KMS-11 (cell line): ENCODE measurements at regions not wholly inside any gene's neighbourhood (a gene's known extent, or its start where the extent isn't known, plus 50 kb on each side); places are given as distances from the start of the nearest gene placed in this dataset.

Experiments
- H2AFZ ChIP-seq: fragments of 200-600 bp; sonication (generic); 2 replicates; pipeline ENCODE4 v1.6.1; 2016; ENCODE audit warnings: antibody characterized with exemption, mixed run types, low read depth
- H3K27ac ChIP-seq: fragments of 200-600 bp; sonication (generic); 2 replicates; pipeline ENCODE4 v1.6.1; 2016; ENCODE audit warnings: mild to moderate bottlenecking, mixed run types
- H3K27me3 ChIP-seq: fragments of 200-600 bp; sonication (generic); 2 replicates; pipeline ENCODE4 v1.6.1; 2017; ENCODE audit warnings: mild to moderate bottlenecking, low read depth, mixed run types, moderate library complexity; ENCODE audit not compliant: insufficient read depth
- H3K36me3 ChIP-seq: fragments of 200-600 bp; sonication (generic); 2 replicates; pipeline ENCODE4 v1.6.1; 2017; ENCODE audit warnings: mild to moderate bottlenecking, mixed run types; ENCODE audit not compliant: insufficient read depth
- H3K4me1 ChIP-seq: fragments of 200-600 bp; sonication (generic); 2 replicates; pipeline ENCODE4 v1.6.1; 2016; ENCODE audit warnings: mild to moderate bottlenecking, low read depth, mixed run types; ENCODE audit not compliant: poor library complexity, severe bottlenecking
- H3K4me2 ChIP-seq: fragments of 200-600 bp; sonication (generic); 2 replicates; pipeline ENCODE4 v1.7.0; 2016; ENCODE audit warnings: mild to moderate bottlenecking, mixed run types
- H3K4me3 ChIP-seq: fragments of 200-600 bp; sonication (generic); IDR thresholded peaks from 2 replicates; pipeline ENCODE4 v1.6.1; 2017; ENCODE audit warnings: low read depth, low read length, mixed read lengths; ENCODE audit not compliant: insufficient read depth
- H3K79me2 ChIP-seq: fragments of 200-600 bp; sonication (generic); 2 replicates; pipeline ENCODE4 v1.6.1; 2016; ENCODE audit warnings: low read depth, mixed run types; ENCODE audit not compliant: insufficient read depth
- H3K9ac ChIP-seq: fragments of 200-600 bp; sonication (generic); 2 replicates; pipeline ENCODE4 v1.6.1; 2016; ENCODE audit warnings: mild to moderate bottlenecking, mixed run types
- H4K20me1 ChIP-seq: fragments of 200-600 bp; sonication (generic); 2 replicates; pipeline ENCODE4 v1.6.1; 2016; ENCODE audit warnings: mild to moderate bottlenecking, mixed run types; ENCODE audit not compliant: insufficient read depth
- CTCF ChIP-seq: fragments of 200-600 bp; sonication (generic); conservative IDR thresholded peaks from 2 replicates; pipeline ENCODE4 v1.6.1; 2017; ENCODE audit warnings: low read depth, mild to moderate bottlenecking, antibody characterized with exemption, low read length, moderate library complexity, mixed read lengths

GRCh38 chr1:5740865-5741860 lies 251.1 kb downstream of the NPHP4 start:
- no peak overlapping the region for H3K4me2 ChIP-seq
- no peak overlapping the region for H2AFZ ChIP-seq
- TF ChIP-seq CTCF: no peak
- H3K27me3 ChIP-seq: peaks cover 23% of the 10 kb centered on the region; the same call in 1 of the 2 replicates
- no peak overlapping the region for H3K4me3 ChIP-seq
- no peak overlapping the region for H3K9ac ChIP-seq
- no peaks in the 10 kb centered on the region for H3K79me2 ChIP-seq
- H4K20me1 ChIP-seq: no peaks in the 10 kb centered on the region
- no peak overlapping the region for H3K27ac ChIP-seq
- H3K36me3 ChIP-seq: no peaks in the 10 kb centered on the region
- no peaks in the 10 kb centered on the region for H3K4me1 ChIP-seq

DNA sequence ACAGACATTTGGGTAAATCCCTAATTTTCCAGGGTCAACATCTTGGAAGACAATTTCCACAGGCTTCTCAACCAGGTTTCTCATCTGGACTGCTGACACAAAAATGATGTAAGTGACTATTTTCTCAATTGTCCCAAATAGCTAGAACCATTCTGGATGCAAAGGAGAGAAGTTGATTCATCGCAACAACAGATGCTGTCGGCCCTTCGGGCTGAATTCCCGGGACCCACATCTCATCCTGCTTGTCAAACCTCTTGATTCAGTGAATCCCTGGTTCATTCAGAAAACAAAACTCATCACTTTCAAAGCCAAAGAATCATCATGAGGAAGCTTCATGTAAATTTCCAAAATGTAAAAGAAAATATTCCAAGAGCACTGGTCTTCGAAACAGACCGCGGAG lies 251.8 kb downstream of the NPHP4 start:
- Histone ChIP-seq H3K79me2 (no peaks in the 10 kb centered on the region), H3K36me3 (no peaks in the 10 kb centered on the region), H3K4me2 (no peak overlapping the region), H3K27me3 (peaks cover 27% of the 10 kb centered on the region; the same call in 1 of the 2 replicates), H2AFZ (no peak overlapping the region), H4K20me1 (no peaks in the 10 kb centered on the region), H3K4me3 (no peak overlapping the region), H3K27ac (no peak overlapping the region), H3K4me1 (no peaks in the 10 kb centered on the region), H3K9ac (no peak overlapping the region)
- no peak for TF ChIP-seq CTCF

- Histone ChIP-seq H3K4me3 (no peak overlapping the region), H3K27me3 (peaks cover 34% of the 10 kb centered on the region; the same call in 1 of the 2 replicates), H4K20me1 (no peaks in the 10 kb centered on the region), H3K27ac (no peak overlapping the region), H2AFZ (no peak overlapping the region), H3K36me3 (no peaks in the 10 kb centered on the region), H3K4me1 (no peaks in the 10 kb centered on the region), H3K4me2 (no peak overlapping the region), H3K9ac (no peak overlapping the region), H3K79me2 (no peaks in the 10 kb centered on the region)
- TF ChIP-seq CTCF: no peak
Measured at GRCh38 chr1:5739561-5740078, 252.6 kb downstream of the NPHP4 start.

DNA sequence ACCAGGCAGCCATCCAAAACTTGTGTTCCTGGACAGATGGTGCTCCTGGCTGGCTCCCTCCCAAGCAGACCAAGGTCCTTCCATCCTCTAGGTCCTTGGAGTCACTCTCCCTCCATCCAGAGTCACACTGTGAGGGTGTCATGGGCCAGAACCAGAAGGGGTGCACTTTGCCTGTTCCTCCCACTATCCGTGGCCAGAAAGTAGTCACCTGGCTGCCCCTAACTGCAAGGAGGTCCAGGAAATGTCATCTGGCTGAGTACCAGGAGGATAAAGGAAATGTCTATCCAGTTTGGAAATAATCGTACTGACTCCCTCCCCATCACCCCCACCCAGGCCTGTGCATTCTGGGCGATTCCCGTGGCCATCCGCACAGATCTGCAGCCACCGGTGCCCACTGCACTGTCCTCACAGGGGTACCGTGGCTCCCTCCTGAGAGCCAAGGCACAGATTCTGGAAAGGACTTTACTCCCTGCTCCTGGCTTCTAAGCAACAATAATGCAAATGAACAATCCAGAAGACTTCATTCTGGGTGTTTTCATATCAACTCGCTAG lies 253.2 kb downstream of the NPHP4 start:
- no peak overlapping the region for H3K4me3 ChIP-seq
- no peak overlapping the region for H2AFZ ChIP-seq
- no peaks in the 10 kb centered on the region for H3K36me3 ChIP-seq
- no peak overlapping the region for H3K9ac ChIP-seq
- H3K79me2 ChIP-seq: no peaks in the 10 kb centered on the region
- H4K20me1 ChIP-seq: no peaks in the 10 kb centered on the region
- no peak overlapping the region for H3K4me2 ChIP-seq
- no peak for TF ChIP-seq CTCF
- H3K4me1 ChIP-seq: no peaks in the 10 kb centered on the region
- H3K27me3 ChIP-seq: peaks cover 34% of the 10 kb centered on the region; the same call in 1 of the 2 replicates
- no peak overlapping the region for H3K27ac ChIP-seq
